ENCODE measurements at regions not wholly inside any gene's neighbourhood (a gene's known extent, or its start where the extent isn't known, plus 50 kb on each side); places are given as distances from the start of the nearest gene placed in this dataset.

DNA sequence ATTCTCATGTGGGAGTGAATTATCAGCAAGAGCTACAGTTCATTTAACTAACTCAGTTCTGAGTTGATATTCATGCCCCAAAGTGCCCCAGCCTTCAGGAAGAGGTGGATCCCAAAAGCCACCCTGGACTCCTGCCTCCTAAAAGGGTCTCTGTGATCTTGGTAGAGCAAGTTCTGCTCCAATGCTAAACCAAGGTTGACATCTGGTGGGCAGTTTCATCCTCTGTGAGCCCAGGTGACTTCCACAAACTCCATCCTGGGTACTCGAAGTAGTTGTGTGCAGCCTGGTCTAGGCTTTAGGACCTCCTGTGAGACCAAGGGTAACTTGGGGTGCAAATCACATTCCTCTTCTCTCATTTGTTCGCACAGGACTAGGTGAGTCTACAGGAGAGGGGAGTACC is 816.8 kb downstream of the MTRR start:
- Mint-ChIP-seq H3K27ac (ENCODE audit: unreplicated experiment) (no peak overlapping the region), H3K4me3 (ENCODE audit: unreplicated experiment) (no peak overlapping the region), H3K9me3 (ENCODE audit: unreplicated experiment) (no peaks in the 10 kb centered on the region), H3K36me3 (ENCODE audit: unreplicated experiment) (no peaks in the 10 kb centered on the region), H3K27me3 (ENCODE audit: unreplicated experiment) (no peaks in the 10 kb centered on the region), H3K4me1 (ENCODE audit: low read depth, unreplicated experiment) (peaks cover 26% of the 10 kb centered on the region)
- DNase-seq: no peak
- TF ChIP-seq, protein P1, sequence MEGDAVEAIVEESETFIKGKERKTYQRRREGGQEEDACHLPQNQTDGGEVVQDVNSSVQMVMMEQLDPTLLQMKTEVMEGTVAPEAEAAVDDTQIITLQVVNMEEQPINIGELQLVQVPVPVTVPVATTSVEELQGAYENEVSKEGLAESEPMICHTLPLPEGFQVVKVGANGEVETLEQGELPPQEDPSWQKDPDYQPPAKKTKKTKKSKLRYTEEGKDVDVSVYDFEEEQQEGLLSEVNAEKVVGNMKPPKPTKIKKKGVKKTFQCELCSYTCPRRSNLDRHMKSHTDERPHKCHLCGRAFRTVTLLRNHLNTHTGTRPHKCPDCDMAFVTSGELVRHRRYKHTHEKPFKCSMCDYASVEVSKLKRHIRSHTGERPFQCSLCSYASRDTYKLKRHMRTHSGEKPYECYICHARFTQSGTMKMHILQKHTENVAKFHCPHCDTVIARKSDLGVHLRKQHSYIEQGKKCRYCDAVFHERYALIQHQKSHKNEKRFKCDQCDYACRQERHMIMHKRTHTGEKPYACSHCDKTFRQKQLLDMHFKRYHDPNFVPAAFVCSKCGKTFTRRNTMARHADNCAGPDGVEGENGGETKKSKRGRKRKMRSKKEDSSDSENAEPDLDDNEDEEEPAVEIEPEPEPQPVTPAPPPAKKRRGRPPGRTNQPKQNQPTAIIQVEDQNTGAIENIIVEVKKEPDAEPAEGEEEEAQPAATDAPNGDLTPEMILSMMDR (IDR thresholded peaks at IDR 0.05; ENCODE audit: partially characterized antibody, unreplicated experiment): no peak

DNA sequence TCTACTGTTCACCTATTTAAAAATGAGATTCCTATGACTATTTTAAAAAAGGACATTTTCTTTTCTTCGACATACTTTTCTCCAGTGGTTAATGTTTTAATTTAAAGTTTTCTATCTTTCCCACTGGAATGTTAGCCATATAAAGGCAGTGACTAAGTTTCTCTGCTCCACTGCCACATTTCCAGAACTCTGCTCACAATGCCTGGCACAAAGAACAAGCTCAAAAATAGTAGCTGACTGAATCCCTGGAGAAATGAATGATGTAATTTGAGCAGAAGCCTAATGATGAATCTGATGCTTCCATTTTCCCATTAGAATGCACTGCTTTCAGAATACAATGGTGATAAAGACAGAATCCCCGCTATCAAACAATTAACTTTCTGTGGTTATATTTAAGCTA is 817.8 kb downstream of the MTRR start:
- H3K4me3 Mint-ChIP-seq (ENCODE audit: unreplicated experiment): no peak overlapping the region
- no peaks in the 10 kb centered on the region for H3K36me3 Mint-ChIP-seq (ENCODE audit: unreplicated experiment)
- H3K27ac Mint-ChIP-seq (ENCODE audit: unreplicated experiment): peak overlapping the region; percentile 59
- H3K9me3 Mint-ChIP-seq (ENCODE audit: unreplicated experiment): no peaks in the 10 kb centered on the region
- H3K27me3 Mint-ChIP-seq (ENCODE audit: unreplicated experiment): no peaks in the 10 kb centered on the region
- DNase-seq: no peak
- TF ChIP-seq, protein P1 (IDR thresholded peaks at IDR 0.05; ENCODE audit: partially characterized antibody, unreplicated experiment): no peak
- peaks cover 26% of the 10 kb centered on the region for H3K4me1 Mint-ChIP-seq (ENCODE audit: low read depth, unreplicated experiment)

DNA sequence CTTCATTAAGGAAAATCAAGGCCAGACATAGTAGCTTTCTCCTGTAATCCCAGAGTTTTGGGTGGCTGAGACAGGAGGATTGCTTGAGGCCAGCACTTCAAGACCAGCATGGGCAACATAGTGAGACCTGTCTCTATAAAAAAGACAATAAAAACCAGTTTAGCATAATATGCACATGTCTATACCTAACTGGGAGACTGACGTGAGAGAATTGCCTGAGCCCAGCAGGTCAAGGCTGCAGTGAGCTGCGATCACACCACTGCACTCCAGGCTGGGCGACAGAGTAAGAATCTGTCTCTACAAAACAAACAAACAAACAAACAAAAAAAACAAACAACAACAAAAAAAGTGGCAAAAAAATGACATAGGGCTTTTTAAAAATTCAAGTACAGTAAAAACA is 820.8 kb downstream of the MTRR start:
- Mint-ChIP-seq H3K4me3 (ENCODE audit: unreplicated experiment) (no peak overlapping the region), H3K4me1 (ENCODE audit: low read depth, unreplicated experiment) (peaks cover 18% of the 10 kb centered on the region), H3K27me3 (ENCODE audit: unreplicated experiment) (no peaks in the 10 kb centered on the region), H3K36me3 (ENCODE audit: unreplicated experiment) (no peaks in the 10 kb centered on the region), H3K27ac (ENCODE audit: unreplicated experiment) (no peak overlapping the region), H3K9me3 (ENCODE audit: unreplicated experiment) (no peaks in the 10 kb centered on the region)
- TF ChIP-seq, protein P1 (IDR thresholded peaks at IDR 0.05; ENCODE audit: partially characterized antibody, unreplicated experiment): no peak
- DNase-seq: no peak

DNA sequence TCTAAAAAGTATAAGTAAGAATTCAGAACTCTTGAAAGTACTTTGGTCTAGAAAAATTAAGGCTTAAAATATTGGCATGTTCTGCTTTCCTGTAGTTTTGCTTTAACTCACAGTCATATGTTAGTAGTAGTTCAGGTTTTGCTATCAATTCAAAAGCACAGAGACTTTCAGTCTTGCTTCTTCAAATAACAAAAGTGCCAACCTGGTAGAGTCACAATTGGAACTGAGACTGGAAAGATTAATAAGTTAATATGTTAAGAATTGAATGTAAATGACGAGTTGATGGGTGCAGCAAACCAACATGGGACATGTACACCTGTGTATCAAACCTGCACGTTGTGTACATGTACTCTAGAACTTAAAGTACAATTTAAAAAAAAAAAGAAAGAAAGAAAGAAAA is 822.3 kb downstream of the MTRR start:
- Mint-ChIP-seq H3K4me1 (ENCODE audit: low read depth, unreplicated experiment) (peaks cover 15% of the 10 kb centered on the region), H3K27ac (ENCODE audit: unreplicated experiment) (no peak overlapping the region), H3K36me3 (ENCODE audit: unreplicated experiment) (no peaks in the 10 kb centered on the region), H3K4me3 (ENCODE audit: unreplicated experiment) (no peak overlapping the region), H3K27me3 (ENCODE audit: unreplicated experiment) (no peaks in the 10 kb centered on the region), H3K9me3 (ENCODE audit: unreplicated experiment) (no peaks in the 10 kb centered on the region)
- no peak for DNase-seq
- TF ChIP-seq, protein P1 (IDR thresholded peaks at IDR 0.05; ENCODE audit: partially characterized antibody, unreplicated experiment): no peak

DNA sequence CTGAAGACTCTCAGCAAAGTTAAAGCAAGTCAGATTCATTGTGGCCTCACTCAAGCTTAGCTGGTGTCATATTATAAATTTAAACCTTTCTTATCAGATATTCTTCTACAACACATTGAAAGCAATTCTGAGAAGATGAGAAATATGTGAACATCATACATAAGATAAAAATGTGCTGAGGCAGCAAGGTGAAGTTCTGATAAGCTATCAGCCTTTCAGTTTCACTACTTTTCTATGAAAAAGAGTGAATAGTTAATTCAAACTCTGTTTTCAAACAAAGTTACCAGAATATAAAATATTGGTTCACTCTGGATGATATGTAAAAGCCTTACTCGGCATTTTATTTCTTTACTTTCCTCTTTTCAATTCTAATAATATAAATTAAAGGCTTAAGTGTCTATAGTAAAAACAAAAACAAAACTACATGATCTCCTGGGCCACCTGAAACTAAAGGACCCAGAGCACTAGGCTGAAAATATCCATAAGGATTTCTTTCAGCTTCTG is 824.4 kb downstream of the MTRR start:
- no peaks in the 10 kb centered on the region for H3K9me3 Mint-ChIP-seq (ENCODE audit: unreplicated experiment)
- TF ChIP-seq, protein P1 (IDR thresholded peaks at IDR 0.05; ENCODE audit: partially characterized antibody, unreplicated experiment): no peak
- H3K4me3 Mint-ChIP-seq (ENCODE audit: unreplicated experiment): no peak overlapping the region
- H3K4me1 Mint-ChIP-seq (ENCODE audit: low read depth, unreplicated experiment): peaks cover 1% of the 10 kb centered on the region
- no peak overlapping the region for H3K27ac Mint-ChIP-seq (ENCODE audit: unreplicated experiment)
- no peaks in the 10 kb centered on the region for H3K27me3 Mint-ChIP-seq (ENCODE audit: unreplicated experiment)
- H3K36me3 Mint-ChIP-seq (ENCODE audit: unreplicated experiment): no peaks in the 10 kb centered on the region
- DNase-seq: no peak
